CD14-positive monocyte (primary cell): ENCODE measurements at regions not wholly inside any gene's neighbourhood (a gene's known extent, or its start where the extent isn't known, plus 50 kb on each side); places are given as distances from the start of the nearest gene placed in this dataset.

Experiments
- DNase-seq, 3 donors: peaks; one replicate each; pipeline ENCODE4 v3.0.0-alpha.2; 2011 to 2022
- H2AFZ ChIP-seq: 2 replicates; pipeline ENCODE4 v1.6.0; 2012; ENCODE audit warnings: mild to moderate bottlenecking, low read depth, low read length, inconsistent platforms; ENCODE audit not compliant: insufficient read depth, poor library complexity, severe bottlenecking
- H3K27ac ChIP-seq, 2 donors: 1 replicate in 1 of 2; 2 replicates in 1 of 2; pipeline ENCODE4 v1.5.1; 2012 to 2013; ENCODE audit warnings: low read length in 2 of 2, control low read depth in 1 of 2, inconsistent platforms in 1 of 2, low read depth in 1 of 2, mild to moderate bottlenecking in 1 of 2
- H3K27me3 ChIP-seq, 2 donors: one replicate each; pipeline versions ENCODE4 v1.6.0 to v1.6.1; 2011 to 2013; ENCODE audit warnings: low read length in 2 of 2; ENCODE audit not compliant: control insufficient read depth in 2 of 2, insufficient read depth in 2 of 2
- H3K36me3 ChIP-seq, 2 donors: replicated peaks in 1 of 2; 1 replicate in 1 of 2; 2 replicates in 1 of 2; pipeline versions ENCODE4 v1.5.1 to v1.6.1; 2012 to 2013; ENCODE audit warnings: low read length in 2 of 2, control low read depth in 1 of 2, inconsistent platforms in 1 of 2, mild to moderate bottlenecking in 1 of 2; ENCODE audit not compliant: insufficient read depth in 2 of 2, control insufficient read depth in 1 of 2
- H3K4me1 ChIP-seq, 2 donors: 1 replicate in 1 of 2; 2 replicates in 1 of 2; pipeline versions ENCODE4 v1.5.1 to v1.6.1; 2012 to 2013; ENCODE audit warnings: low read length in 2 of 2, control low read depth in 1 of 2, inconsistent platforms in 1 of 2, mild to moderate bottlenecking in 1 of 2, moderate library complexity in 1 of 2; ENCODE audit not compliant: insufficient read depth in 2 of 2, control insufficient read depth in 1 of 2
- H3K4me2 ChIP-seq: replicated peaks from 2 replicates; pipeline ENCODE3; 2012; ENCODE audit warnings: low read length, moderate library complexity, mild to moderate bottlenecking; ENCODE audit not compliant: poor library complexity, severe bottlenecking; ENCODE audit errors: extremely low read depth
- H3K4me3 ChIP-seq, 3 experiments: fragments of 200-600 bp in 1 of 3; sonication (generic) in 1 of 3; replicated peaks in 1 of 3; 1 replicate in 2 of 3; 2 replicates in 1 of 3; pipeline ENCODE4 v1.5.1; 2011 to 2013; ENCODE audit warnings: low read length in 3 of 3, mild to moderate bottlenecking in 3 of 3, control low read depth in 2 of 3, low read depth in 2 of 3, inconsistent platforms in 1 of 3, moderate library complexity in 1 of 3
- H3K79me2 ChIP-seq: 2 replicates; pipeline ENCODE4 v1.6.0; 2012; ENCODE audit warnings: mild to moderate bottlenecking, control low read depth, inconsistent platforms, low read length, moderate library complexity; ENCODE audit not compliant: insufficient read depth
- H3K9ac ChIP-seq: 2 replicates; pipeline ENCODE4 v1.6.0; 2017; ENCODE audit warnings: low read length, mild to moderate bottlenecking; ENCODE audit not compliant: insufficient read depth, poor library complexity, severe bottlenecking
- H3K9me3 ChIP-seq, 2 donors: replicated peaks in 1 of 2; 1 replicate in 1 of 2; 2 replicates in 1 of 2; pipeline versions ENCODE4 v1.5.1 to v1.6.1; 2012 to 2013; ENCODE audit warnings: low read length in 2 of 2, control low read depth in 1 of 2; ENCODE audit not compliant: control insufficient read depth in 1 of 2, insufficient read depth in 1 of 2
- H4K20me1 ChIP-seq: 2 replicates; pipeline ENCODE4 v1.6.0; 2012; ENCODE audit warnings: mild to moderate bottlenecking, low read length, control low read depth, moderate library complexity; ENCODE audit not compliant: insufficient read depth
- H3K27ac Mint-ChIP-seq, 7 donors: one replicate each; pipeline ENCODE4 v1.8.0; 2020; ENCODE audit warnings: mild to moderate bottlenecking in 7 of 7, mixed read lengths in 7 of 7, moderate library complexity in 6 of 7, inconsistent platforms in 2 of 7
- H3K27me3 Mint-ChIP-seq, 3 donors: one replicate each; pipeline ENCODE4 v1.8.0; 2021 to 2022; ENCODE audit warnings: low read depth in 3 of 3, mild to moderate bottlenecking in 3 of 3, mixed read lengths in 3 of 3, moderate library complexity in 3 of 3, inconsistent platforms in 1 of 3
- H3K36me3 Mint-ChIP-seq, 2 donors: one replicate each; pipeline ENCODE4 v1.8.0; 2020; ENCODE audit warnings: mixed read lengths in 2 of 2, inconsistent platforms in 1 of 2, mild to moderate bottlenecking in 1 of 2
- H3K4me1 Mint-ChIP-seq: one replicate; pipeline ENCODE4 v1.8.0; 2020; ENCODE audit warnings: mild to moderate bottlenecking, mixed read lengths
- H3K4me3 Mint-ChIP-seq, 2 donors: one replicate each; pipeline ENCODE4 v1.8.0; 2020; ENCODE audit warnings: mild to moderate bottlenecking in 2 of 2, mixed read lengths in 2 of 2, moderate library complexity in 1 of 2
- H3K9me3 Mint-ChIP-seq, 7 donors: one replicate each; pipeline ENCODE4 v1.8.0; 2020 to 2022; ENCODE audit warnings: mixed read lengths in 7 of 7, mild to moderate bottlenecking in 6 of 7, moderate library complexity in 6 of 7, inconsistent platforms in 2 of 7
- WGBS: methylation state at CpG from one replicate; pipeline ENCODE4 v1.1.5; 2013; ENCODE audit warnings: missing lambda C conversion rate; ENCODE audit not compliant: insufficient coverage; 5-methylcytosine and 5-hydroxymethylcytosine counted together
- intact Hi-C, 2 donors: fragments of 100-400 bp; cut with micrococcal nuclease; formaldehyde crosslinking; loops; one replicate each; pipeline versions ENCODE4 v1.15.0 to v1.15.1; 2023
- TF ChIP-seq, protein P1 (sequence below): fragments of 200-600 bp; IDR thresholded peaks from one replicate; pipeline ENCODE4 v1.8.0; 2022; ENCODE audit warnings: antibody characterized with exemption, mild to moderate bottlenecking

DNA sequence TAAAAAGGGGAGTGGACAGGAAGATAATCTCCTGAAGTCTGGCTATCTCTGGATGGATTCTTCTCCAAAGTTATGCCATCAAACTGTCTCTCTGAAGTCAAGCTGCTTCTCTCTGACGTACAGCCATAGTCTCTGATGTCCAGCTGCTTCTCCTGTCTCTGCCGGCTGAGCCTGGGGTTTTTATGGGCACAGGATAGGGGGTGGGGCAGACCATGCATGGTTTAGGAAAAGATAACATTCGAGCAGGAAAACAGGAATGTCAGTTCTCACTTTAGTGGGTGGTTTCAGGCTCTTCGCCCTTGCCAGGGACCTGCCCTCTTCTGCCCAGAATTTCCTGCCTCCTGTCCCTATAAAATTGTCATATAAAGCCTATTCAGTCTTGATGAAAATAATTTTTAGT lies 110.9 kb upstream of the ROBO1 start:
- Histone ChIP-seq H3K9me3 (peaks cover 7 to 10% of the 10 kb centered on the region in 2 donors), H3K36me3 (no peaks in the 10 kb centered on the region), H3K4me2 (no peak overlapping the region), H3K79me2 (no peaks in the 10 kb centered on the region), H3K27ac (no peak overlapping the region), H3K27me3 (no peaks in the 10 kb centered on the region), H2AFZ (no peak overlapping the region), H3K4me1 (no peaks in the 10 kb centered on the region), H3K9ac (no peak overlapping the region), H3K4me3 (no peak overlapping the region), H4K20me1 (no peaks in the 10 kb centered on the region)
- 85% methylated on average over 2 of the region's 4 CpGs for WGBS
- peaks cover 0 to 2% (median 0%) of the 10 kb centered on the region in 3 donors for H3K27me3 Mint-ChIP-seq
- peak overlapping the region in 1 of 7 donors; percentile 47 for H3K27ac Mint-ChIP-seq
- H3K9me3 Mint-ChIP-seq = peaks cover 1 to 13% (median 4%) of the 10 kb centered on the region in 7 donors
- H3K36me3 Mint-ChIP-seq = no peaks in the 10 kb centered on the region
- no peak overlapping the region for H3K4me3 Mint-ChIP-seq
- intact Hi-C loops = no loop called here
- TF ChIP-seq, protein P1, sequence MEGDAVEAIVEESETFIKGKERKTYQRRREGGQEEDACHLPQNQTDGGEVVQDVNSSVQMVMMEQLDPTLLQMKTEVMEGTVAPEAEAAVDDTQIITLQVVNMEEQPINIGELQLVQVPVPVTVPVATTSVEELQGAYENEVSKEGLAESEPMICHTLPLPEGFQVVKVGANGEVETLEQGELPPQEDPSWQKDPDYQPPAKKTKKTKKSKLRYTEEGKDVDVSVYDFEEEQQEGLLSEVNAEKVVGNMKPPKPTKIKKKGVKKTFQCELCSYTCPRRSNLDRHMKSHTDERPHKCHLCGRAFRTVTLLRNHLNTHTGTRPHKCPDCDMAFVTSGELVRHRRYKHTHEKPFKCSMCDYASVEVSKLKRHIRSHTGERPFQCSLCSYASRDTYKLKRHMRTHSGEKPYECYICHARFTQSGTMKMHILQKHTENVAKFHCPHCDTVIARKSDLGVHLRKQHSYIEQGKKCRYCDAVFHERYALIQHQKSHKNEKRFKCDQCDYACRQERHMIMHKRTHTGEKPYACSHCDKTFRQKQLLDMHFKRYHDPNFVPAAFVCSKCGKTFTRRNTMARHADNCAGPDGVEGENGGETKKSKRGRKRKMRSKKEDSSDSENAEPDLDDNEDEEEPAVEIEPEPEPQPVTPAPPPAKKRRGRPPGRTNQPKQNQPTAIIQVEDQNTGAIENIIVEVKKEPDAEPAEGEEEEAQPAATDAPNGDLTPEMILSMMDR = no peak
- DNase-seq = no peak
- no peaks in the 10 kb centered on the region for H3K4me1 Mint-ChIP-seq

- Histone ChIP-seq H3K4me1 (no peaks in the 10 kb centered on the region), H3K27ac (no peak overlapping the region), H3K36me3 (no peaks in the 10 kb centered on the region), H3K4me2 (no peak overlapping the region), H4K20me1 (no peaks in the 10 kb centered on the region), H3K9ac (no peak overlapping the region), H3K9me3 (peaks cover 7 to 10% of the 10 kb centered on the region in 2 donors), H3K4me3 (no peak overlapping the region), H3K27me3 (no peaks in the 10 kb centered on the region), H3K79me2 (no peaks in the 10 kb centered on the region), H2AFZ (no peak overlapping the region)
- H3K4me3 Mint-ChIP-seq = no peak overlapping the region
- H3K9me3 Mint-ChIP-seq = peaks cover 1 to 12% (median 4%) of the 10 kb centered on the region in 7 donors
- intact Hi-C loops = no loop called here
- no peaks in the 10 kb centered on the region for H3K4me1 Mint-ChIP-seq
- 60% methylated on average over 1 of the region's 4 CpGs for WGBS
- no peak overlapping the region for H3K27ac Mint-ChIP-seq
- H3K27me3 Mint-ChIP-seq = peaks cover 0 to 2% (median 0%) of the 10 kb centered on the region in 3 donors
- no peak for DNase-seq
- TF ChIP-seq, protein P1 = no peak
- H3K36me3 Mint-ChIP-seq = no peaks in the 10 kb centered on the region
Observed at GRCh38 chr3:79874646-79875045, 106.8 kb upstream of the ROBO1 start.
